ENCODE measurements at regions not wholly inside any gene's neighbourhood (a gene's known extent, or its start where the extent isn't known, plus 50 kb on each side); places are given as distances from the start of the nearest gene placed in this dataset.

DNA sequence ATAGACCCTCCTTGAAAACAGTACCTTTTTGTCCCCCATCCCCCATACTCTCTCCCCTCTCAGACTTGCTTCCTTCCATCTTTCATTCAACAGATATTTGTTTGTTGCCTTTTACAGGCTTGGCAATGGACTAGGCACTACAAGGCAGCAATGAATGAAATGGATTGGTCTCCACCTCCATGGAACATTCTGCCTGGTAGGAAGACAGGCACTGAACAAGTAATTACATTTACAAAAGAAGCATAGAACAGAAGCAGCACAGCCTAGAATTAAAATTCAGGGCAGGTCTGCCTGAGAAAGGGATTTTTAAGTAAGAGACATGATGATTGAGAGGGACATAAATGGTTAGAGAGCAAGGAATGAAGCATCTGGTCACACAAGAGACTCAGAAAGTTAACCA is 346.1 kb downstream of the GRXCR1 start:
- Histone ChIP-seq H3K4me3 (ENCODE audit: control insufficient read depth in 2 of 3, extremely low read depth in 1 of 3, insufficient read depth in 2 of 3, low read depth in 1 of 3, low read length in 3 of 3) (no peak overlapping the region), H4K20me1 (ENCODE audit: control insufficient read depth, extremely low read depth, insufficient read depth, low read length) (no peaks in the 10 kb centered on the region), H3K4me2 (ENCODE audit: control insufficient read depth, extremely low read depth, insufficient read depth, low read depth, low read length) (no peak overlapping the region), H3K9me3 (ENCODE audit: control insufficient read depth, low read depth, low read length) (no peaks in the 10 kb centered on the region), H2AFZ (ENCODE audit: control insufficient read depth, low read length) (no peak overlapping the region), H3K79me2 (ENCODE audit: control insufficient read depth, insufficient read depth, low read length) (no peaks in the 10 kb centered on the region), H3K27ac (ENCODE audit: control insufficient read depth, insufficient read depth, low read length) (no peak overlapping the region), H3K36me3 (ENCODE audit: control insufficient read depth in 2 of 2, extremely low read depth in 1 of 2, insufficient read depth in 2 of 2, low read length in 2 of 2) (no peaks in the 10 kb centered on the region), H3K4me1 (ENCODE audit: control insufficient read depth, extremely low read depth, insufficient read depth, low read length) (no peaks in the 10 kb centered on the region), H3K9ac (ENCODE audit: control insufficient read depth, extremely low read depth, insufficient read depth, low read length) (no peak overlapping the region), H3K27me3 (ENCODE audit: control insufficient read depth, extremely low read depth, insufficient read depth, low read length) (no peaks in the 10 kb centered on the region), H3K9me1 (ENCODE audit: control insufficient read depth, extremely low read depth, insufficient read depth, low read length) (no peaks in the 10 kb centered on the region)
- no peak for FAIRE-seq
- dilution Hi-C loops (cut with MboI; ENCODE audit: extremely low pct_ligation_motif_present, low sequenced_read_pairs), result no loop called here
- TF ChIP-seq, protein P1, sequence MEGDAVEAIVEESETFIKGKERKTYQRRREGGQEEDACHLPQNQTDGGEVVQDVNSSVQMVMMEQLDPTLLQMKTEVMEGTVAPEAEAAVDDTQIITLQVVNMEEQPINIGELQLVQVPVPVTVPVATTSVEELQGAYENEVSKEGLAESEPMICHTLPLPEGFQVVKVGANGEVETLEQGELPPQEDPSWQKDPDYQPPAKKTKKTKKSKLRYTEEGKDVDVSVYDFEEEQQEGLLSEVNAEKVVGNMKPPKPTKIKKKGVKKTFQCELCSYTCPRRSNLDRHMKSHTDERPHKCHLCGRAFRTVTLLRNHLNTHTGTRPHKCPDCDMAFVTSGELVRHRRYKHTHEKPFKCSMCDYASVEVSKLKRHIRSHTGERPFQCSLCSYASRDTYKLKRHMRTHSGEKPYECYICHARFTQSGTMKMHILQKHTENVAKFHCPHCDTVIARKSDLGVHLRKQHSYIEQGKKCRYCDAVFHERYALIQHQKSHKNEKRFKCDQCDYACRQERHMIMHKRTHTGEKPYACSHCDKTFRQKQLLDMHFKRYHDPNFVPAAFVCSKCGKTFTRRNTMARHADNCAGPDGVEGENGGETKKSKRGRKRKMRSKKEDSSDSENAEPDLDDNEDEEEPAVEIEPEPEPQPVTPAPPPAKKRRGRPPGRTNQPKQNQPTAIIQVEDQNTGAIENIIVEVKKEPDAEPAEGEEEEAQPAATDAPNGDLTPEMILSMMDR (optimal IDR thresholded peaks at IDR 0.05 in 1 of 3, IDR thresholded peaks at IDR 0.05 in 1 of 3, conservative IDR thresholded peaks at IDR 0.05 in 1 of 3; ENCODE audit: extremely low read depth in 1 of 3, insufficient read depth in 2 of 3, low read length in 3 of 3), result no peak
- TF ChIP-seq EZH2 (IDR thresholded peaks at IDR 0.05; ENCODE audit: low read length), result no peak
- no peak for DNase-seq (ENCODE audit: low read depth, low spot score)

- no peaks in the 10 kb centered on the region for H3K36me3 ChIP-seq (ENCODE audit: control insufficient read depth in 2 of 2, extremely low read depth in 1 of 2, insufficient read depth in 2 of 2, low read length in 2 of 2)
- no peaks in the 10 kb centered on the region for H3K4me1 ChIP-seq (ENCODE audit: control insufficient read depth, extremely low read depth, insufficient read depth, low read length)
- TF ChIP-seq, protein P1 (optimal IDR thresholded peaks at IDR 0.05 in 1 of 3, IDR thresholded peaks at IDR 0.05 in 1 of 3, conservative IDR thresholded peaks at IDR 0.05 in 1 of 3; ENCODE audit: extremely low read depth in 1 of 3, insufficient read depth in 2 of 3, low read length in 3 of 3), result no peak
- TF ChIP-seq EZH2 (IDR thresholded peaks at IDR 0.05; ENCODE audit: low read length), result no peak
- no peak overlapping the region for H3K9ac ChIP-seq (ENCODE audit: control insufficient read depth, extremely low read depth, insufficient read depth, low read length)
- no peaks in the 10 kb centered on the region for H3K9me1 ChIP-seq (ENCODE audit: control insufficient read depth, extremely low read depth, insufficient read depth, low read length)
- no peaks in the 10 kb centered on the region for H3K79me2 ChIP-seq (ENCODE audit: control insufficient read depth, insufficient read depth, low read length)
- no peaks in the 10 kb centered on the region for H4K20me1 ChIP-seq (ENCODE audit: control insufficient read depth, extremely low read depth, insufficient read depth, low read length)
- H3K4me2 ChIP-seq (ENCODE audit: control insufficient read depth, extremely low read depth, insufficient read depth, low read depth, low read length), result no peak overlapping the region
- FAIRE-seq, result no peak
- dilution Hi-C loops (cut with MboI; ENCODE audit: extremely low pct_ligation_motif_present, low sequenced_read_pairs), result no loop called here
- no peak overlapping the region for H3K27ac ChIP-seq (ENCODE audit: control insufficient read depth, insufficient read depth, low read length)
- no peak for DNase-seq (ENCODE audit: low read depth, low spot score)
- H3K4me3 ChIP-seq (ENCODE audit: control insufficient read depth in 2 of 3, extremely low read depth in 1 of 3, insufficient read depth in 2 of 3, low read depth in 1 of 3, low read length in 3 of 3), result no peak overlapping the region
- no peak overlapping the region for H2AFZ ChIP-seq (ENCODE audit: control insufficient read depth, low read length)
- no peaks in the 10 kb centered on the region for H3K27me3 ChIP-seq (ENCODE audit: control insufficient read depth, extremely low read depth, insufficient read depth, low read length)
- no peaks in the 10 kb centered on the region for H3K9me3 ChIP-seq (ENCODE audit: control insufficient read depth, low read depth, low read length)
Observed at GRCh38 chr4:43241104-43241503, 348.6 kb downstream of the GRXCR1 start.

All from keratinocyte (primary cell).